Amniotic epithelial cell (primary cell): ENCODE measurements at regions not wholly inside any gene's neighbourhood (a gene's known extent, or its start where the extent isn't known, plus 50 kb on each side); places are given as distances from the start of the nearest gene placed in this dataset.

ENCODE experiments used
- DNase-seq: peaks from one replicate; pipeline ENCODE4 v3.0.0-alpha.2; 2010; ENCODE audit warnings: low read depth

DNA sequence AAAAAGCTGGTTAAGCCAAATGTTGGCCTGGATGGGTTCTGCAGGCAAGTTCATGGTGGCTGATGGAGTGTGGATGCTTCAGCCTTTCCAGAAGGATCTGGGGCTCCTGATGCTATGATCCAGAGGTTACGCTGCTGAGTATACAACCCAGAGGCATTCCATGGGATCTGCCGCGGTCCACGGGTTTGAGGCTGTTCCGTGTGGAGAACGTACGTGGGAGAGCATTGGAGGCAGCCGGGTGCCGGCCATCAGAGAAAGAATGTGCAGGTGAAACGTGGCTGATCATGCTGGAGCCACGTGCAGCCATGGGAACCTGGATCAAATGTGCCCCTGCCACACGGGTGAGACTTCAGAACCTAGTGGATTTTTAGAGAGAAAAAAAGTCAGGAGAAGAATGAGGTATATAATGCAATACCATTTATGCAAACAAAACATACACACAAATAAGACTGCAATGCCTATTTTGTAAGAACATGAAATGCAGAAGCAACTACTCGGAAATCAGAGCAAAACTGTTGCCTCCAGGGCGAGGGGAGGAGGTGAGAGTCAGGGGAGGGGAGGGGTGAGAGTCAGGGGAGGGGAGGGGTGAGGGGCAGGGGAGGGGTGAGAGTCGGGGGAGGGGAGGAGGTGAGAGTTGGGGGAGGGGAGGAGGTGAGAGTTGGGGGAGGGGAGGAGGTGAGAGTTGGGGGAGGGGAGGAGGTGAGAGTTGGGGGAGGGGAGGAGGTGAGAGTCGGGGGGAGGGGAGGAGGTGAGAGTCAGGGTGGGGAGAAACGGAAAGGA, 116.5 kb upstream of the C1orf174 start:
- no peak for DNase-seq

GRCh38 chr1:4017636-4018365, 117.7 kb upstream of the C1orf174 start:
- no peak for DNase-seq

DNA sequence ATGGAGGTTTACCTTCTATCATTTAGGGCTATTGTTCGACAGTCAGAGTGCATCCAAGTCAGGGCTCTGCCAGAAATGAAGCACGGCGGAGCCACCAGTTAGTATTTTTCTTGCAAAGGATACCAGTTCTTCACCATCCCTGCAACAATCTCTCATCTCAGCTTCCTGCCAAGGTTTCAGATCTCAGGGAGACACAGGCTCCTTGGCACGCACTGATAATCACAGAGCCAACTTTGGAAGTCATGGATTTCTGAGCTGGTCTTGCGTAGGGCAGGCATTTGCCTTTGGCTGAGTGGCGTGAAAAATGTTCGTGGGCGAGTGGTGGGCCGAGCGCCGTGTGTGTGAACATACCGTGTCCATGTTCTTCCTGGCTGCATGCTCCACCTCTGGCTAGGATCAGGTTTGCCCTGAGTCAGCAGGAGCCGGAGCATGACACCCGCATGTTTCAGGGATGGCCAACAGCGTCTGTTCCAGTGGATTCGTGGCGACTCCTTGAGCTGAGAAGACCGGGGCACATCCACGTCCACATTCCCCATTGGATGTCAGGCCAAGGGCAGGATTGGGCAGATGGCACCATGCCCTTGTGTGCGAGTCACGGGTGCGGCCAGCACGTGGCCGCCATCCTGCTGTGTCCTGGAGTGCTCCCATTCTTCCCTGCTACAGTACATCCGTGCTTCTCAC, 118.5 kb upstream of the C1orf174 start:
- no peak for DNase-seq

DNA sequence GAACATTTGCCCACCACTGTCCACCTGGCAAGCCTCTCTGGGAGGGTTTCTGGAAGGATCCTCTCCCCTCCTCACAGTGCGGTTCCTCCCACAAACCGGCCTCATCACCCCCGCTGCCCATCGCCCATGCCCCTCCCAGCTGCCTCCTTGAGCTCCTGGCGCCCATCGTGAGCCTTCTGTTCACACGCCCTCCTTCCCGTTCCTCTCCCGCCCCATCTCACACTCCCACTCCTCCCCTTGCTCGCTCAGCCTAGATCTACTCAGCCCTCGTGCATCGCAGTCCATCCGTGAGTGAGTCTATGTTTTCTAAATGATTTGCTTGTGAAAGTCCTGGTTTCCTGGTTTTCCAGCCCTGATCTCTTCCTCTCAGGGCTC, 119.1 kb upstream of the C1orf174 start:
- no peak for DNase-seq

DNA sequence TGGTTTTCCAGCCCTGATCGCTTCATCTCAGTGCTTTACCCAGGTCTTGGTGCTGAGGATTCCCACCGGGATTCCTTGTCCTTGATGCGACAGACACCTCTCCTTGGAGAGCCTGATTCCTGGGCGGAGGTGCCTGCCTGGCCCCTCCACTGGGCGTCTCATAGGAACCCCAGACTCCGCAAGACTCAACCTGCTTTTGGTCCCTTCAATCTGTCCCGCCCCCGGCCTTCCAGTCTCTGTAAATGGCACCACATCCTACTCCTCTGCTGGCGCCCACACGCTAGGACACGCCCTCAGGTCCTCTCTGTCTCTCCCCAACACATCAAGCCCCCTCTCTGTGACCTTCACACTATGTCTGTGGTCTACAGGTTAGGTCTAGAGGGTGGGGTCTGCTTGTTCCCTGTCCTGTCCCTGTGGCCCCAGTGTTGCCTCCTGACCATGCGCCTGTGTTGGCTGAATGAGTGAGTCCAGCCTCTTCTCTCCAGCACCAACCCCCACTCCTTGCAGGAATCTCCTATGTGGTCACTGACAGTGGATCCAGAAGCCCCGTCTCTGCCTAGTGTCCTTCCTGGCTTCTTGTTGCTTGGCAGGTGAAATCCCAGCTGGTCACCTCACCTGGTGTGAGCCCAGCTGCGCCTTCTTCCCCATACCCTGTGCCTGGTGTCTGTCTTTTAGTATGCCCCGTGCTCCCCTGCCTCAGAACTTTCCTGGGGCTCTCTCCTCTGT, 119.7 kb upstream of the C1orf174 start:
- no peak for DNase-seq

DNA sequence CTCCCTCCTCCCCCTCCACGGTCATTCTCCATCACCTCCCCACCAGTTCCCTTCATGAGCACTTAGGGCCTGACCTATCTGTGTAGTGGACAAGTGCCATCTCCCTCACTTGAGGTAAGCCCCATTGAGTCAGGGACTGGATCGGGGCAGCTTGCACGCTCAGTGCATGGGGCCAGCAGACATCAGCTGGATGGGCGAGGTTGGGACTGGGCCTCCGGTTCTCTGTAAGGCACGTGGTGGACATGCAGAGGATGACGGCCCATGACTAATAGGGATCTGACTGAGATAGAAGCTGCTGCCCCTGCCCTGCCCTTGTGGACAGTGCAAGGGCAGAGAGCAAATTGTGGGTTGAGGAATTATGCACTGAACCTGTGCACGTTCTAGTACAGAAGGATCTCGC, 120.4 kb upstream of the C1orf174 start:
- DNase-seq = no peak

- no peak for DNase-seq
Measured at GRCh38 chr1:4021136-4021973, 121.3 kb upstream of the C1orf174 start.

DNA sequence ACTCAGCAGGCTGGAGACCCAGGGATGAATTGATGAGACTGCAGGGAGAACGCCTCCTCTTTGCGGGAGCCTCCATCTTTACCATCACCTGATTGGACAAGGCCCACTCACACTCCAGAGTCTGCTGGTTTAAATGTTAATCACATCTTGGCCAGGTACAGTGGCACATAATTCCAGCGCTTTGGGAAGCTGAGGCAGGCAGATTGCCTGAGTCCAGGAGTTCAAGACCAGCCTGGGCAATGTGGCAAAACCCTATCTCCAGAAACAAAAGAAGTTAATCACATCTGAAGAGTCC, 121.8 kb upstream of the C1orf174 start:
- DNase-seq = no peak

- DNase-seq = no peak
Measured at GRCh38 chr1:4022715-4023114, 122.6 kb upstream of the C1orf174 start.

DNA sequence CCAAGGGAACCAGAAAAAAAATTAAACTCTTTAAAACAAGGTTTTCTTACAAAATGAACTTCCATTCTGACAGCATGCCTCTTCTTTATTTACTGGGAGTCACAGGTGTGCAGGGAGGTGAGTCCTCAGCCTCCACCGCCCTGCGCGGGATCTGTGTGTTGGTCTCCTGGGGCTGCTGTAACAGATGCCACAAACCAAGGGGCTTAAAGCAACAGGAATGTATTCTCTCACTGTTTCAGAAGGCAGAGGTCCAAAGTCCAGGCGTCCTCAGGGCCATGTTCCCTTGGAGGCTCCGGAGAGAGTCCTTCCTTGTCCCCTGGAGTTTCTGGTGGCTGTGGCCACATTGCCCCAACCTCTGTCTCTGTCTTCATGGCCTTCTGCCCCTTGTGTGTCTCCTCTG, 123.6 kb upstream of the C1orf174 start:
- no peak for DNase-seq

- no peak for DNase-seq
Measured at GRCh38 chr1:4024811-4025210, 124.7 kb upstream of the C1orf174 start.

- no peak for DNase-seq
Measured at GRCh38 chr1:4025752-4026151, 125.7 kb upstream of the C1orf174 start.

- no peak for DNase-seq
Measured at GRCh38 chr1:4027008-4027407, 126.9 kb upstream of the C1orf174 start.

GRCh38 chr1:4027492-4028138, 127.5 kb upstream of the C1orf174 start:
- DNase-seq = no peak

GRCh38 chr1:4028139-4028501, 128.0 kb upstream of the C1orf174 start:
- no peak for DNase-seq

DNA sequence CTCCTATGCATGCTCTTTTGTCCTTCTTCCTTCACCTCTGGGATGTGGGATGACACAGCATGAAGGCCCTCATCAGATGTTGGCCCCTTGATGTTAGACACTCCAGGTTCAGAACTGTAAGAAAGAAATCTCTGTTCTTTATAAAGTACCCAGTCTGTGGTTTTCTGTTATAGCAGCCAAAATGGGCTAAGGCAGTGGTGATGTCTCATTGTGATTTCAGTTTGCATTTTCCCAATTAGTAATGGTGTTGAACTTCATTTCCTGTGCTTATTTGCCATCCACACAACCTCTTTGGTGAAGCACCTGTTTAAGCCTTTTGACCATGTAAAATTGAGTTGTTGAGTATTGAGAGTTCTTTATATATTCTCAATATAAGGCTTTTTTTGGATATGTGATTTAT, 129.3 kb upstream of the C1orf174 start:
- no peak for DNase-seq

GRCh38 chr1:4032571-4032970, 132.5 kb upstream of the C1orf174 start:
- no peak for DNase-seq

DNA sequence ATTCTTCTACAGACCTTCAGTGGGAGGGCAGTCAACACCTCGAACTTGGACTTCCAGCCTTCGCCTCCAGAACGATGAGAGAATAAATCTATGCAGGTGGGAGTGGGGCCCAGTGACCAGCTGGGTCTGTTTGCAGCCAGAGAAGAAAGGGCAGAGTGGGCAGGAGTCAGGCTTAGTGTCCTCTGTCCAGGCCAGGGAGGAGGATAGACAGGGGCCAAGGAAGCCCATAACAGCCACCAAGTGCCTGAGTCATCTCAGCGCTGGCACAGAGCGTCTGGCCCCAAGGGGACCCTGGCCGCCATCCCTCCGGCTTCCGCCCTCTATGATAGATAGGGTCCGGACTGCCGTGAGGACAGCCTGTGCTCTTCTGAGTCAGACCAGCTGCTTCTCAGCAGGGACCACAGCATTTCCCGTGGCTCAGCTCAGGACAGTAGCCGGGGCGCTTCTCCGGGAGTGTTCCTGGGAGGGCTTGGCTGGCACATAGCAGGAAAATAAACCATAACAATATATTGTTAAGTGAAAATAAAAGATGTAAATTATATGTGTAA, 133.1 kb upstream of the C1orf174 start:
- no peak for DNase-seq

DNA sequence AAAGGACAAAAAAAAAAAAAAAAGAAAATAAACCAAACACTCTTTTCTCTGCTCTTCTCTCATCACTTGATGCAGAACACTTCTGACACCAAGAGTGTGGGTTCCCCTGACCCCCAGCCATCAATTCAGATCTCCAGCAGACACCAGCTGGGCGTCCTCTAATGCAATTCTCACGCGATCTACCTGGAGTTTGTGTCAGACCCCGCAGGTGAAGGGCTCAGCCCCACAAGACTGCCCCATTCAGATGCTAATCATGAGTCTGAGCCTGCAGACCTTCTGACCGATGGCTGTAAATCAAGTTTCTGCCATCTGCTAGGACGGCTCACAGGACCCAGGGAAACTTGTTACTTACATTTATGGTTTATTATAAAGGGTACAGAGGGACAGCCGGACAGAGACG, 133.6 kb upstream of the C1orf174 start:
- DNase-seq = no peak

- no peak for DNase-seq
Measured at GRCh38 chr1:4034318-4034887, 134.3 kb upstream of the C1orf174 start.

DNA sequence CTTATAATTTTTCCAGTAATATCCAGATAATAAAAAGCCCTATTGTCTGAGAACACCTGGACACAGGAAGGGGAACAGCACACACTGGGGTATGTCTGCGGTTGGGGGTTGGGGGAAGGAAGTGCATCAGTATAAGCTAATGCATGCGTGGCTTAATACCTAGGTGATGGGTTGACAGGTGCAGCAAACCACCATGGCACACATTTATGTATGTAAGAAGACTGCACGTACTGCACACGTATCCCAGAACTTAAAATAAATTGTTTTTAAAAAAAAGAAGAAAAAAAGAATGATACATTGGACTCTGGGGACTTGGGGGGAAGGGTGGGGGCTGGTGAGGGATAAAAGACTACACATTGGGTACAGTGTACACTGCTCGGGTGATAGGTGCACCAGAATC, 144.9 kb upstream of the C1orf174 start:
- no peak for DNase-seq
